ENCODE measurements at regions not wholly inside any gene's neighbourhood (a gene's known extent, or its start where the extent isn't known, plus 50 kb on each side); places are given as distances from the start of the nearest gene placed in this dataset.
A peak's percentile ranks its signal among the peaks of the same experiment; 100 is the strongest.

DNA sequence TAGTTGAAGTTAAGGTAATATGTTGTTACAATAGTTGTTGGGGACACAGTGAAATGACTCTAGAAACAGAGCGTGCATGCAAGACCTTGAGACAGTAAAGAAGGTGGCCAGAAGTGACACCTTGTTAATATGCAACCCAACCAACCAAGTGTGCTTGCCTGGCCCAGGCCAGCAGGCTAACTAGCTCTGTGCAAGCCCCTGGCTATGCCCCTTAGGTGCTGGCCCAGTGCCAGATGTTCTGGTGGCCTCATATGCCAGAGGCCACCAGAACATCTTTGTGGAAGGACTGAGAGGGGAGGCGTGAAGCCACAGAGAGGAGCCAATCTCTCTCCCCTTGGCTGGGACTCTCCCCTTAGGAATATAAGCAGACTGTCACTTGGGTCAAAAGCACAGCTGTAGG is 111.2 kb upstream of the JUN start:
- DNase-seq = no peak

DNA sequence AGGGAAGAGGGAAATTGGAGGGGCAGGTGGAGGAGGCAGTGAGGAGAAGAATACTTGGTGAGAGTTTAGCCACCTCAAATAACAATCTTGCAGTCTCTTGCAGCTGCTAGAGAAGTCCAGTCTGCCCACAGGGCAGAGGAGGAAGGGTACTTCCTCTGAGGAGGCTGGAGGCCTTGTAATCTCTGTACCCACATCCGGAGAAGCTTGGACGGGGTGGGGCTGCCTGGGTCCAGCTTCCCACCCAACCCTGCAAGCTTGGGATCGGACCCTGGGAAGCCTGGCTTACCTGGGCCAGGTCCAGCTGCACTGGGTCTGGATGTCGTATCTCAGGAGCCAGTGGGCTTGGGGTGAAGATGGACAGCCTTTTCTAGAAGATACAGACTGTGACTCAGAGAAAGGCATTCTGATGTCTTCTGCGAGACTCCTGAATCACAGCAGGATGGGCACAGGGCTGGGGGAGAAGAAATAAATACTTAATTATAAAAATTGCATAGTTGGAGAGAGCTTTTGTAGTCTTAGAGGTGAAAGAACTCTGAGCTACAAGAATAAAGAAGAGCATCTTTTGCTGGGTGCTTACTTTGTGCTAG is 111.8 kb upstream of the JUN start:
- DNase-seq = no peak

GRCh38 chr1:58896246-58897183 is 112.7 kb upstream of the JUN start:
- no peak for DNase-seq

DNA sequence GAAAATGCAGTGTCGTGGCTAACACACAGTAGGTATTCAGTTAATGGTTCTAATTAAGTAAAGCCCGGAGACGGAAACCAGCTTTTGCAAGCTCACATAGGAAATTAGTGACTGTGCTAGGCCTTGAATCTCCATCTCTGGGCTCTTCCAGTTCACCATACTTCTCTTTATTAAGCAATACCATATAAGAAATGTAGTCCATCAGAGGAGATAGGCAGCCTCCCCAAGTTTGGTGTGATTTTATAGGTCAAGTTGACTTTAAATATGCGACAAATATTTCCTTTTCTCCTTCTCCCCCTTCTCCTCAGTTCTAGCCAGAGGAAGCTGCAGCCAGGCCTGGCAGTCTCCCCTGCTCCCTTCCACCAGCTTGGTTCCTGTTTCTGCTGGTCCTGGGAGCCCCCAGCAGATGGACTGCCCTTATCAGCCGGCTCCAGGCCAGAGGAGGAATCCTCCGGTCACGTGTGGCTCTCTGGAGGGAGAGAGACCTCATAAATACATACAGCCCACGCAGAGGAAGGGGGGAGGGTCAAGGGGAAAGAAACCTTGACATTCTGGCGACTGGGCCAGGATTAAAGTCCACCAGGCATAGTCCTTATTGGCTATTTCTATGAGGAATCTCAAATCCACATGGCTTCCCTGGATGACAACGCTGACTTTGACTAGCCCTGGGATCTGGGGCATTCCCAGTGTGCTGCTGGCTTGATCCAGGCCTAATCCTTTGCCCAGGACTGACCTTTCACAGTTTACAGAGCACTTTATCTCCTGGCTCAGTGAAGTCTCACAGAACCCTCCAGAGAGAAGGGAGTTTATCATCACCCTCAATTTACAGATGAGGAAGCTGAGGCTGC is 115.1 kb upstream of the JUN start:
- DNase-seq = no peak

GRCh38 chr1:58899587-58900271 is 115.9 kb upstream of the JUN start:
- no peak for DNase-seq

GRCh38 chr1:58900396-58900795 is 116.5 kb upstream of the JUN start:
- DNase-seq = no peak

GRCh38 chr1:58901008-58901407 is 117.2 kb upstream of the JUN start:
- no peak for DNase-seq

DNA sequence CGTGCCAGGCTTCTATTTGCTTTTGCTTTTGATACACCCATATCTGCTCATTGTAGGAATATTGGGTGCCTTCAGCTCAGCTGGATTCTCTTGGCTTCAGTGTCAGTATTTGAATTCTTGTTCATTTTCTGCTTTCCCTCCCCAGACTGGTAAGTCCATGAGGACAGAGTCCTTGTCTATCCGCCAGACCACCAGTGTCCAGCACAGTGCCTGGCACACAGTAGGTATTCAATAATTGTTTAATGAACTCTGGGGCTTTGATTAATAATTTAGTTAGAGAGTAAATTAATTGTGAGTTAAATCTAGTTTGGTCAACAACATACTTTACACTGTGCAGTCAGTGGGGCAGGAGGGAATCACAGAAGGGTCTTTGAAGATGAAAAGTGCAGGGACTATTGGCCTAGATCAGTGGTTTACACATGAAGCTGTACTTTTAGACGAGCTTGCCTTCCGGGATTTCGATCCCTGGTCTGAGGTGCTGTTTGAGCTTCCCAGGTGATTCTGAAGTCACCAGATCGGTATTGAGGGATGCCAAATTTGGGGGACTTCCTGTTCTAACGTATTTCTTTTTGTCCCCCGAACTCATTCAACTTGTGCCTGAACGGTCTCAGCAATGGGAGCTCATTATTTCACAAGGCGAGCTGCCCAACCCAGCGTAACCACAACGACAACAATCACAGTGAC is 119.1 kb upstream of the JUN start:
- DNase-seq = peak; percentile 57

DNA sequence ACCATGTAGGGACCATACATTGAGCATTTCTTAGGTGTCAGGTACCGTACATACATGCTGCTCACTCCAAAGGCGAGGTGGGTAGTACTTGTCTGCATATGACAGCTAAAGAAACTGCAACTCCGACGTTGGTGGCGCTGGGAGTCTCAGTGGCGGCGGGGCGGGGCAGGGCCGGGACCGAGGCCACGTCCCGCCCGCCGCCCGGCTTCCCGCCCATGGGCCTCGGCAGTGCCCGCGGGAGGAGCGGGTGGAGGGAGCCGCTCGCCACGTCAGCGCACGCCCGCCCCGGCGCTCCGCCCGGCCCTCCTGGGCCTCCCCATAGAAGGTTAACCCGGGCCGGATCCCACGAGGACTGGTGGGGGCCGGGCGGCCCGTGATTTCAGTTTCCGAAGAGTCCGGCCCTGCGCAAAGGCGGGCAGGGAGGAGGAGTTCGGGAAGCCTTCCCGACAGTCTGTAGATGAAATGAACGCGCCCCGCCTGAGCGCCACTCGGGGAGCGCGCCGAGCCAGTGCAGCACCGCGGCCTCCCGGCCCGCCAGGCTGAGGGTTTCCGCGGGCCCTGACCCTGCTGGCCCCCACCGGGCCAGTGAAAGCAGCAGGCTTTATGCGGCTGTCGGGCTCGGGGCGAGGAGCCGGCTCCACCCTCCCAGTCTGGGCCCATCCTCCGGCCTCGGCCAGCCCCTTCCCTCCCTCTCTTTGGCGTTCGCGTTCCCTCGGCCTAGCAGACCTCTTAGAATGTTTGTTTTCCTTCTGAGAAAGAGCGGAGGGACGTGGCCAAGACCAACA is 119.9 kb upstream of the JUN start:
- DNase-seq = peak; percentile 95

- no peak for DNase-seq
These were observed 120.7 kb upstream of the JUN start for GRCh38 chr1:58904299-58905125.

- no peak for DNase-seq
These were observed 121.3 kb upstream of the JUN start for GRCh38 chr1:58905126-58905490.

- no peak for DNase-seq
These were observed 121.9 kb upstream of the JUN start for GRCh38 chr1:58905628-58906221.

DNA sequence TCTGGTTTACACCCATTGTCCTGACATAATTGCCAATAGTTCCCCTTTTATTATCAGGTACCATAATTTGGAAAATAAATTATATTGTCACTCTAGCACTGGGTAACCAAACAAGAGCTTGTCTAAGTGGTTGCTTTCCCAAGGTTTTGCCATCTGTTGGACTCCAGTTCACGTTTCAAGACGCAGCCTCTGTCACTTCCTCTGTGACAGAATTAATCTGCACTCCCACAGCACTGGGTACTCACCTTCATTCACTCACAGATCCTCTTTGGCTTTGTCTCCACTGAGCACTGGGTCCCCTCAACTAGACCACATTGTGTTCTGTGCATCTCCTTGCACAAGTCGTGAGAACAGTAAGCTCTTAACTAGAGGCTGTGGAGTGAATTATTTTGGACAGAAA is 123.6 kb upstream of the JUN start:
- DNase-seq = no peak

DNA sequence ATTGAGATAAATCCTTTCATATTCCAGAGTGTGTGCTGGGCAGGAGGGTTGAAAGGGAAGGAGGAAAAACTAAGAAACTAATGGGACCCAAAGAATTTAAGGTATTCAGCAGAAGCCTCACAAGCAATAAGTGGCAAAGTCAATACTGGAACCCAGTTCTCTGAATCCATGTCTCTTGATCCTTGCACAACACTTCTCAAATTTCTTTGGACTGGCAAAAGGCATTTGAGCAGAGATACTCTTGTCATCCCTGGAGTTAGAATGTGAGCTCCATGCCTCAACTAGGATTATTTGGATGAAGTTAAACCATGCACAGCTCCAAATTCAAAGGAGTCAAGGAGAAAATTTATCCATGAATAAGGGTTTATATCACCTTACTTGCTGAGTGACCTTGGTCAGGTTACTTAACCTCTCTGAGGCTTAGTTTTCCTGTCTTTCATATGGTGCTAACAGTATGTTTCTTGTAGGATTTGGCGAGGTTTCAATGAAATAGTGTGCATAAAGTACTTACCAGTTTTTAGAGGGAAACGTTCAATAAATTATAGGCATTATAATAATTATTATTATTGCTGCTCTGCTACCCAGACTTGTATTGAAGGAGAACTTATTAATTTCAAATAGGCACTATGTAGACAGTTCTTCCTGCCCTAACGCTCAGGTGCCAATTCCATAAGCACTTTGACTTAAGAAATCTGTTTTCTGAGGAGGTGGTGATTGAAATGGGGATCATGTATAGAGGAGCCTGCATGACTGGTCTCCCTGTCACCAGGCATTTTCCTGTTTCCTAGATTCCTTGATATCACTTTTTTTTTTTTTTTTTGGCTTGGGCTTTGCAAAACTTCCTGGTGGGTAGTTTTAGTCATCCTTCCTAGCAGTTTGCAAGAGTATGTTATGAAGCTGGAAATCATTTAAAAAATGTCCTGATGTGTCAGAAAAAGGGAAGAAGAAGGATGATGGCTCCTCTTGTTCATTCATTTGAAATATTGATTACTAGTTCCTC is 125.0 kb upstream of the JUN start:
- no peak for DNase-seq

DNA sequence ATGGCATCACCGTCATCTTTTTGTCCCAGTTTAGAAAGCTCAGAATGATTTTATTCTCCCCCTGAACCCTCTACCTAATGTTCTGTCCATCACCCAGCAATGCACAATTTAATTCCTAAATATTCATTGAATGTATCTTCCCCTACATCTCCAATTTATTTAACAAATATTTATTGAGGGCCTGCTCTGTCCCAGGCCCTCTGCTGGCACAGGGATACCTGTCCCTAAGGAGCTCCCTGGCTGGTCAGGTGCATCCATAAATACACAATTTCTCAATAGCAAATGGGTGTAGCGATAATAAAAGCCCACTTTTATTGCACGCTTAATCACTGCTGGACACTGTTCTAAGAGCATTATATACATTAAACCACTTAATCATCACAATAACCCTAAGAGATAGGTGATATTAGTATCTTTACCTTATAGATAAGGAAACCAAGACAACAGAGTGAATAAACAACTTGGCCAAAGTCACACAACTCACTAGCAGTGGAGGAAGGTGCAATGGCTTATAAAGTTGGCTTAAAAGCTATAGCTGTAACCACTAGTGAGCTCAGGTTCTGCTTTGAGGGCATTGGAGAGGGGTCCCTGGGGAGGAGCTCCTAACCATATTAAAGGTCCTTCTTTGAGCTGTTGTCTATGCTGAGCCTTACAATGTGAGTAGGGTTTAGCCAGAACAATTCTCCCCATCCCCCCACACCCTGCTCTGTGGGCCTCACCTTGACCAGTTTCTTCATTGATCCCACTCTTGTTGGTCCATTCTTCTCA is 126.3 kb upstream of the JUN start:
- DNase-seq = no peak

- no peak for DNase-seq
These were observed 128.1 kb upstream of the JUN start for GRCh38 chr1:58911841-58912499.

GRCh38 chr1:58914925-58915324 is 131.1 kb upstream of the JUN start:
- DNase-seq = no peak

DNA sequence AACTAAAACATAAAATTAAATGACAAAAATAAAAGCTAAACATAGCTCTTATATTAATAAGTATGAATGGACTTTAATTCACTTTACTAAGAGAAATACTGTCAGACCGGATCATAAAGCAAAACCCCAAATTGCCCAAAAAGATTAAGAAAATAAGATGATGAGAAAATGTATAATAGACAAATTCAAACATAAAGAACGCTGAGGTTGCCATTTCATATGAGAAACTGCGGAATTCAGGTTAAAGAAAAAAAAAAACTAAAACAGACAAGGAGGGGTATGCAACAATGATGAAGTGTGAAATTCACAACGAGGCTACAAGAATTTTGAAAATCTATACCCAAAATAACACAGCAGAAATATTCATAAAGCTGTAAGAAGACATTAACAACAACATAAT is 133.6 kb upstream of the JUN start:
- DNase-seq = no peak
